GM18499 (cell line): ENCODE measurements at regions not wholly inside any gene's neighbourhood (a gene's known extent, or its start where the extent isn't known, plus 50 kb on each side); places are given as distances from the start of the nearest gene placed in this dataset.

ENCODE experiments used
- ATAC-seq: cut with Tn5 transposase; IDR thresholded peaks from one replicate; pipeline ENCODE4 v1.9.1; 2021; ENCODE audit warnings: moderate number of reproducible peaks; ENCODE audit not compliant: insufficient read depth, unreplicated experiment

DNA sequence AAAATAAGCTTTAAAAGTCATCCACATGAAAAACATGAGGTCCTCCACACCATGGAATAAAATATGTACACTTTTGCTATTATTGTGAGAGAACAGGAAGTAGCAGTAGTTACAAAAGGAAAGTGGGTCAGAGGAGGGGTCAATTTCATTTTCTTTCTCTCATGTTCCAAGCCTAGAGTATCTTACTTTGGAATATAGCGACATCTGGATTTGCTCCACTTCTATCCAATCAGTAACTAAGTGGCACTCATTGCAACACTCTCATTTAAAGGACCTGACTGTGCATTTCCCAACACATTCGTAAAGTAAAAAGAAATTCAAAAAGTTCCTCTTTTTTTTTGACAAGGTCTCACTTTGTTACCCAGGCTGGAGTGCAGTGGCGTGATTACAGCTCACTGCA is 637.3 kb downstream of the TUSC7 start:
- no peak for ATAC-seq

DNA sequence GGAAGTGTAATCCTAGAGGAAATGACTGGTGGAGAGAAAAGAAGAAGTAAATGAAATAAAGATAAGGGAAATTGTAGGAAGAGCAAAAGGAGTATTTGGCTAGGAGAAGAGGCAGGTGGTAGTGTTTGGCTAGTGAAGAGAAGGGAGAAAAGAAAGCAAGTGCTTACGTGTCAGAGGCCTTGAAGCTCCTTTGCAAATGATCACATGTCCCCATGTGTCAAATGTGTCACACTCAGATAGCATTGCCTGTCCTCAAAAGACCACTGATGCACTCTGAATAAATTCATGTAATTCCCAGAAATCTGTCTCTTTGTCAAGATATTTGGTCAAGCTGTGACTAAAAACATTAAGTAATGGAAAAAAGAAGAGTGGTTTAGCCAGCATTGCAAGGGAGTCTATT is 639.3 kb downstream of the TUSC7 start:
- ATAC-seq = no peak

DNA sequence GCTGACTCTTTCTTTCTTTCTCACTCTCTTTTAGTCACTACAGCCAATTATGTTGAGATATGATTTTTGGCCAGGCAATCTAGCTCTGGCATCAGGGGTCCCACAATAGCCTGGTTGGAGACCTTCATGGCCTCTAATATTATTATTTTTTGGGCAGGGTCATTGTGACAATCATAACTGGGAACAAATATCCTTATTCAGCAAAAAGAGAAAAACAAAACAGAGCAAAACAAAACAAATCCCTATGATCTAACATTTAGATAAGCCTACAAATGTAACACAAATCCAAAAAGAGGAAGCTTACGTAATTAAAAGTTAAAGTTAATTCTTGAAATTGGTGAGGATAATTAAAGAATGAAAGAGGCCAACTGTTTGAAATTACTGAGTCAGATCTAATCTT is 640.0 kb downstream of the TUSC7 start:
- ATAC-seq = no peak

DNA sequence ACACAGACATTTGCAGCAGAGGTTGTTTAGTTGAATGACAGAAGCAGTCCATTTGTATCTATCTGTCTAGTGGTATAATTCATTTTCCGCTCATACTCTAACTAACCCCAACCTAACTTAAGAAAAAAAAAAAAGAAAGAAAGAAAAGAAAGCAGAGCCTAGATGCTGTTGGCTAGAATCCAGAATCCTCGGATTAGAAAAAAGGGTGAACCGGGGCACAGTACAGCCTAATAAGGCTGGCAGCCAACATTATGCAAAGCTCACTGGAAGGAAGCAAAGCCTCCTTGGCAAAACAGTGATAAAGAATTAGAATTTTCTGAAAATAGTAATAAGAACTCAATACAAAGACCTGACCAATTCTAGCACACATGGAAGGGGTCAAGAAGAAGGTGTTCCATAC is 640.8 kb downstream of the TUSC7 start:
- ATAC-seq = no peak

DNA sequence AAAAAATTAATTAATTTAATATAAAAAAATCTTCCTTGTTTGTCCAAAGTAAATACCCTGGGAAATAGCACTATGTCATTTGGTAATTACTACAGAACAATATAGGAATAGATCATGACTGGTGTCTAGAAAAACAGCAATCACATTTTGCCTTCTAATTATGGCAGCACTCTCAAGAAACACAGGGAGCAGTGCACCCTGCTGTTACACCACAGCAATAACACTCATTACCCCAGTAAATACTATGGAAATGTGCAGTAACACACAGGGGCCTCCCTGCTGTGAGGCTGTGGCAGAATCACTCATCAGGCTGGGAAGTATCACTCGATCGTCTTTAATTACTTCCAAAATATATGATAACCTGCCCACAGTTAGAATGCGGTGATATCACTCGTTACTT is 646.0 kb downstream of the TUSC7 start:
- ATAC-seq = no peak

DNA sequence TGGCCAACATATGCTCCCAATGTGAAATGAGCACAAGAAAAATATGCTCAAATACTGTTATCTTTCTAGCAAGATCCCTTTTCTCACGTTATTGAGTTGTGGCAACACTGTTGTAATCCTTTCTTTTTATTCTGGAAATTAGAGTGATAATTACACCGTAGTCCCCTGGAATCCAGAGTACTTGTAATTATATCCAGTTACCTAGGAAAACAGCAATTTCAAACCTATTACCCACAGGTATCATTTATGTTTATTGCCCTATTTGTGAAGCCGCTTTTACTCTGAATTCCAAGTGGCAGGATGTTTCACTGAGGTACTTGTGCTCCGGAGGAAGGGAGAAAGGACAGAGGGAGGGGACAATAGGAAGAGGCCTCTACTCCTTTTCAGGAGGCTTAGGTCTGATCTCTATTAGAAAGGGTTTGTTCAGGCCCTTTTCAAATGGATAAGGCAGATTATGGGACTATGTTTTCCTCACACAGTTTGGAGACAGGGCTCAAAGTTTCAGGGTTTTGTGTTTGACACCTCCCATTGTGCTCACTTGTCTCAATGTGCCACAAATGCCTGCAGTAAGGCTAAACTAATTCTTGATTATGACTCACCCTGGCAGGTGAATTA is 646.6 kb downstream of the TUSC7 start:
- no peak for ATAC-seq

DNA sequence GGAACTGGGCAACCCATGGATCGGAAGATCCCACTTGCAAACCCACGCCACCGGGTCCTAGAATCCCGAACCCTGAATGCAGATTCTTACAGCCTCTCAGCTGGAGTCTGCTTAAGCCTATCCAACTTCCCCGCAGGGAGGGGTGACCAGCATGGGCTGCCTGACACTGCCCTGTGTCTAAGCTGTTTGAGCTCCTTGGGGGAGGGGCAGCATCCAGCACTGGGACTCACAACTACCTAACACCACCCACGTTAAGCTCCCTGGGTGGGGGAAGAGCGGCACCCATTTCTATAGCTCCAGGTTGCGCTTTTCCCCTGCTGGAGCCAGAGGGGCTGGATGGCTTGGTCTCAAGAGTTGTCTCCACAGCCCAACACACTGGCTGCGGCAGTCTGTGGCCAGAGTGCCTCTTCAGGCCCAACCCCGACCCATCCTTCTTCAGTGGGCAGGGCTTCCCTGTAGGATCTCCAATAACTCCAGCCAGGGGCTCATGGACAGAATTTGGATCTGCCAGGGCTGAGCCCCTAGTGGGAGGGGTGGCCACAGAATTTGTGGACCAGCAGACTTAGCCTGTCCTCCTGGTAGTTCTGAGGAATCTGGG is 649.2 kb downstream of the TUSC7 start:
- ATAC-seq = no peak

DNA sequence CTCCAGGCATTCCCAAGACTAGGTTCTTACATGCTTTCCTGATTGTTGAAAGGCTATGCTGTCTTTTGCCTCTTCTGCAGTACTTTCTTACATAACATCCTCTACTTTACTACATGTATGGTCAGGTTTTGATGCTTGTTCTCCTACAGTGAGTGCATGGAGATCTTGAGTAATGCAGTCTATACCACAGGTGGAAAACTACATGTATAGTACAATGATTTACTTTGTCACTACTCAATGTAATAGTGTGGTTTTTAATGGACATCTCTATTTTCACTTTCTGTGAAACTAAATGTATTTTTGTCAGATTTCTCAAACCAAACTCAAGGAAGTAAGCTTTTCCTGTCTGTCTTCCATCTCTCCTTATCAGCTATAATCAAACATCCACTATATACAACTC is 657.0 kb downstream of the TUSC7 start:
- no peak for ATAC-seq

DNA sequence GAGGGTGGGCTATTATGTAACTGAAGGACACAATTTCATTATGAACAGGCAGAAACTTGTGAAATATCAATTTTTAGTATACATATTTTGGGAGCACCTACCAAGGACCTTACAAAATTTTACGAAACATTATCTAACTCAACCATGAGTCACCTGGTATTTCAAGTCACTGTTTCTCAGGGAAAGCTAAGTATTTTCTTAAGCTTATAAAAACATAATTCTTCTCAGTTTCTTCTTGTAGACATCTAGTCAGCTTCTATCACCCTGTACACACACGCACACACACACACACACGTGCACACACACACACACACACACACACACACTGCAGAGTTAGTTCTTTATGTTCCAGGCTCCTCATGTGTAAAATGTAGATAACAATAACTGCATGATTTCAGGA is 658.3 kb downstream of the TUSC7 start:
- no peak for ATAC-seq

DNA sequence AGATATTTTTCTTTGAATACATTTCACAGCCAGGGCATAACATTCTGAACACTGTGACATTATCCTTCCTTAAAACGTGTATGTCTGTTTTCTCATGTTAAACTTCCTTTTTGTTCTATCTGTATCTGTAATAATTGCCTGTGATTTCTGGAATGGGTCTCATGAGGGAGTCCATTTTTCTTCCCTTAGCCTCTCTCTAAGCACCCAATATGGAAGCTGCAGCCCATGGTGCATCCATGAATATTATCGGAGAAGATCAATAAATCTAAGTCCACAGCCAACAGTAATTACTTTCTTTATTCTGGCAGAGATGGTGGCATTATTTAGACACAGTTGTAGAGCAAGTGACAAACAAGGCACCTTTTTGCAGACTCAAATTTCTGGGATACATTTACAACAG is 671.1 kb downstream of the TUSC7 start:
- no peak for ATAC-seq

DNA sequence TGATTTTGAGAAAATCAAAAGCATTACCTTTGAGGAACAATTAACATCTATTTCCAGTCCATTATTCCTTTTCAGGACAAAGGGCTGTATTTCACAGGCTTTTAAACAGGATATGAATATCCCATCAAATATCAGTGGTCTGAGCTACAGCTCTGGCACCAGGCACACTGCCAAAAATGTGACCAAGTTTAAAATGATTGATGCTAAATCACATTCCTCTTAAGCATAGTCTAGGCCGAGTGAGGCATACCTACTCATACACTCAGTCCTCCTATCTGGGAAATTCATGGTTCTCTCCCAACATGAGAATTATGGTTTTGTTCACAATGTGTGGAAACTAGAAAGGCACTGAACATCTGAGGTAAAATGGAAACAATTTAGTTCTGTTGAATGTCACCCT is 683.5 kb downstream of the TUSC7 start:
- ATAC-seq = no peak

DNA sequence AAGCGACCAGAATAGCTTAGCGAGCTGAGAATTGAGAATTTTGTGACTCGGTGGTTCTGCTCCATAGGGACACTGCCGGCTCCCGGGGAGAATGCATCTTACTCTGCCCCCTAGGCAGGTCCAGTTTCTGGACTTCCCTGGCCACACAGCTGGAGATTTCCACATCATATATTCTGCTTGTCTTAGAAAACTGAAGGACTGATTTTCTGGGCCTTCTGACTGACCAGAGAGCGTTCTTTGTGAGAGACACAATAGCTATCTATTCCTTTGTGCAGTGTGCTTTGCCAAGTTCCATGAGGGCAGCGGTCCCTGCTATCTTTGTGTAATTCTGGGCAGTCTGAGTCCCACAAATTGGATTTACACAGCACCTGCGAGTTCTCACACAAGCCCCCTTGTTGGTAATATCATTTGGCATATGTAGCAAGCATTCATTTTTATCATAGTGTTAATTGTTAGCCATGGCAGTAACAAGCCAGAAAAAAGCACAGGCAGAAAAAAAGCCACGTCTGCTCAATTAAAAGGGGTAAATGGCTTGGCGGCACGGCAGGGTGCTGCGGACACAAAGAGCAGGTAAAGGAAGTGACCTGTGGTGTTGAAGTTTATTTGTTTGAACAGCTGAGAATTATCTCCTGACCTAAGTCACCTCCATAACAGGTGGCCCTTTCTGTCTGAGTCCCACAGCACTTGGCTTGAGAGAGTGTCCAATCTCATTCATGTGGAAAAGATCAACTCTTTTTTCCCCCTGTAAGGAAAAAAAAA is 688.7 kb downstream of the TUSC7 start:
- ATAC-seq = no peak

DNA sequence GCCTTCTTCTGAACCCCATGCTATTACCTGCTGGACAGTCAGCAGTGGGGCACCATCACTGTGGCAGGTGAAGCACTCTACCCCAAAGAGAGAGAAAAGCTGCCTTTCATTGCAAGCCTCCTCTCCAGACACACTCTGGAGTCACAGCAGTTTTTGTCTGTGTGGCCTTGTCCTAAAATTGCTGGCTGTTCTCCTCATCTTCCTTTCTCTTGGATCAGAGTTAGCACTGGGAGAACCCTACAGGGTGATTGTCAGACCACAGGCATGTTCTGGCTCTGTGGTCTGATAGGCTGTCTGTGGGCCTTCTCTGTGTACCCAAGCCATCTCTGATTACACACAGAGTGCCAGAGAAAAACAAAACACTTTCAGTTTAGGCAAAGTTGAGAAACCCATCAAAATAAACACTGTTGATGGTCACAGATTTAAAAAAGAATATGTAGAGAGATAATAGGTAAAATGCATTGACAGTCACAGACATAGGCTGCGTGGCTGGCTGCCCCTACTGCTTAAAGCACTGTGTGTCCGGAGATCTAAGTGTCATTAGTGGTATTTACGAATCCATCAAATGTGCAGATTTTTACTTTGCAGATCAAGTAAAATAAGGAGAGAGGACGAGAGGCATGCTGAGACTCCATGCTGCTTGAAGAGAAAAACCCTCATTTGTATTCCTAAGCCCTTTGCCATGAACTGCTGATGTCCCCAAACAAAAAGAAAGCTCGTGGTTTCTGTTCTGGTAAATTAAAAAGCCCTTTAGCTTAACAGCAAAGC is 689.9 kb downstream of the TUSC7 start:
- ATAC-seq = no peak

DNA sequence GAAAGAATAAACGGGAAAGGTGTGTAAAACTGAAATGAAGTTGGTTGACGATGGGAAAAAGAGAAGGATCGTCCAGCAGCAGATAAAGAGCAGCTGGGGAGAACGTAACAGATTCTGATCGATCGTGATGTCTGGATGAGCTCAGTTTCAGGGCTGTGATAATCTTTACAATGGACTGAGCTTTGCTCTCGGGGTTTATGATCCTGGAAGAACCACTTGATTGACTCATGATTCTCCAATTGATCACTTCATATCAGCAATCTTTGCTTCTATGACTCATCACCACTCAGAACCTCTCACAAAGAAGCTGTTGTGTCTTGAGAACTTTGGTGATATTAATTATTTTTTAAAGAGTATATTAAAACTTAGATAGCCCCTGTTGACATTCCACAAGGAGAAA is 690.7 kb downstream of the TUSC7 start:
- no peak for ATAC-seq

DNA sequence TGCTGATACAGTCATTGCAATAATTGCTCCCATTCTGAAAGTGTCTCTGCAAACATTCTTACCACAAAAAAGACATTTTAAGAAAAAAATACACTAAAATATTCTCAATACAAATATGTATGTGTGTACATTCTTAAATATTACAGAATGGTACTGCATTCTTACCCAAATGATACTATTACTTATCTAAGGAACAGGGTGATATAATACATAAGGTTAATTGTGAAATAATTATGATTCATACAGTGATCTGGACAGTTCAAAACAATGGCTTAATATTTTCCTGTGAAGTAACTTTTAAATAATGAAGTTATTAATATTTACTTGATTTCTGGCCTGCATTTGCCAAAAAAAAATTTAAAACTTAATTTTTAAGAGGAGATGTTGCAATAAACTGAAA is 694.6 kb downstream of the TUSC7 start:
- no peak for ATAC-seq

DNA sequence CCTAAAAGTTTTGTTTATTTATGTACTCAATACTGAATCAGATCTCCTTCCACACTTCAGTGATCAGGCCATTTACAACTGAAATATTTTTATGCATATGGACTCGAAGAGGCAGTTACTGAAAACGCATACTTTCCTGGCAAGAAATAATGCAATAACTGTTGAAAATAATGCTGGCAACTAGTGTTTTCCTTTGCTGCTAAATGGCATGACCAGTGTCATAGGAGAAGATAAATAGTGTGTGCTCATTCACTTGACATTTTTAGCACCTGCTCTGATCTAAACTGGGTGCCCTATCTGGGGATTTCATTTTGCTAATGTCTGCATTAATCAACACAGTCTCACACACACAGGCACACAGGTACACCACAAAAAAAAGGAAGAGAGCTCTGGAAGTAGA is 695.2 kb downstream of the TUSC7 start:
- no peak for ATAC-seq

DNA sequence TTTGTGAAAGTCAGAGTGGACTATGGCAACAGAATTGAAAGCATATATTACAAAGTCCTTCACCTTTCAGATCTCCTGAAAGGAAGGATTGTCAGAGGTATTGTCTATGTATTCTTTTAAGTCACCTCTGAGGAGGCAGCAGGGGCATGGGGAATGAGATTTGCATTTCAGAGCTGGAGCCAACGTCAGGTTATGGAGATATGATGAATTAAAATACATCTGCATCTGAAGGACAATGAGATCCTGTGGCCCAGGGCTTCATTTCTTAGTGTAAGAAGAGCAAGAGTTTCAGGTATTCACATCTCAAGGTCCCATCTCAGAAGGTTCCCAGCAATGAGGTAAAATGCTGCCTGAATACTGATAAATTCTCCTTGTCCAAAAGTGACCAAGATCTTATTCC is 695.8 kb downstream of the TUSC7 start:
- no peak for ATAC-seq

DNA sequence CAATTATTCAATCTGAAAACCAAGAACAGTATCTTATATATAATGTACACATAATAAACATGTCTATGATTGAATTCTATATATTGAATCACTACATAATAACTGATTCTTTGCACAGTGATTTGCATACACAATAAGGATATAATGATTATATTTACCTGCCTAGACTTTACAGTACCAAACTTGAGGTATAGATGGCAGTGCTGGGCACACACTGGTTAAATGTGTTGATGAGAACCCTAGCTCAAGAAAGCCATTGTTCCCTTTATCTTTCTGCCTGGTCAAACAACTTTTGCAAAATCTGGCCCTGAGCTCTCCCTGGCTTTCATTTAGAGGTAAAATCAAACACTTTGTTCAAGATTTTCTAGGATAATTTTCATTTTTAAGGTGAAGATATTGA is 697.7 kb downstream of the TUSC7 start:
- ATAC-seq = peak; percentile 66

DNA sequence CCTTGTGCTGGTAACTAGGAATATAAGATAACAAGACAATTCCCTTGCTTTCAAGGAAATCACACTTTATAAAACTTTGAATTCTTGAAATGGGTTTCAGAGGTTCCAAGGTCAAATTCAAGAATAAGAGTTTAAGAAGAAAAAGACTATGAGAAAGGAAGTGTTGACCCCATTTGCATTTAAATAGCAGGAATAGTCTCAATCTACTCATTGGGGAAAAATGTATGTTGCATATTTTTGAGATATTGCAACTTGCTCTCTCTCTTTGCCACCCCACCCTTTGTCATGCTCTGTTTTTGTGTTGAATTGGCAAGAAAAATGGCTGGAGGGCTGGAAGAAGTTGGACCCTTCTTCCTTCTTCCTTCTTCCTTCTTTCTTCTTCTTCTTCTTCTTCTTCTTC is 699.2 kb downstream of the TUSC7 start:
- no peak for ATAC-seq

DNA sequence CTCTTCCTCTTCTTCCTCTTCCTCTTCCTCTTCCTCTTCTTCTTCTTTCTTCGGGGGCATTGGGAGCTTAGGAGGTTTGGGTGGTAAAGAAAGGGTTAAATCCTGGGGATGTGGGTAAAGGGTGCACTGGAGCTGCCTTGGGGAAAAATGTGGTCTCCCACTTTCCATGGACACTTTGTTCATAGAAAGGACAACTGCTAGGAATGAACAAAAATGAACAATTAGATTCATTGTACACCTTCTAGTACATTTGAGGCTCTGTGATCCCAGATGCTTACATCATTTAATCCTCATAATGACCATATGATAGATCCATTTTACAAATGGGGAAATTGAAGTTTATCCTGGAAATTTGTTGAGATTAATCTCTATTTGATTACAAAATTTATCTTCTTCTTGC is 699.7 kb downstream of the TUSC7 start:
- ATAC-seq = no peak
